Ovary (tissue), 3 donors: ENCODE measurements at regions not wholly inside any gene's neighbourhood (a gene's known extent, or its start where the extent isn't known, plus 50 kb on each side); places are given as distances from the start of the nearest gene placed in this dataset.

Experiments
- EP300 ChIP-seq: sonication (generic); formaldehyde crosslinking; IDR thresholded peaks from one replicate; pipeline ENCODE4 v1.6.1; 2017; ENCODE audit warnings: antibody characterized with exemption
- POLR2A ChIP-seq: fragments of 450-650 bp; IDR thresholded peaks from one replicate; pipeline ENCODE4 v1.6.1; 2017; ENCODE audit warnings: antibody characterized with exemption, mild to moderate bottlenecking, moderate library complexity
- TF ChIP-seq, protein P1 (sequence below), 3 donors: fragments of 450-650 bp in 2 of 3; fragments of 200-600 bp in 1 of 3; IDR thresholded peaks; one replicate each; pipeline versions ENCODE4 v1.5.1 to v1.8.0; 2016 to 2022; ENCODE audit warnings: antibody characterized with exemption in 3 of 3, mild to moderate bottlenecking in 1 of 3
- donor health status: DM: no; HTN: no; CAD: no.

DNA sequence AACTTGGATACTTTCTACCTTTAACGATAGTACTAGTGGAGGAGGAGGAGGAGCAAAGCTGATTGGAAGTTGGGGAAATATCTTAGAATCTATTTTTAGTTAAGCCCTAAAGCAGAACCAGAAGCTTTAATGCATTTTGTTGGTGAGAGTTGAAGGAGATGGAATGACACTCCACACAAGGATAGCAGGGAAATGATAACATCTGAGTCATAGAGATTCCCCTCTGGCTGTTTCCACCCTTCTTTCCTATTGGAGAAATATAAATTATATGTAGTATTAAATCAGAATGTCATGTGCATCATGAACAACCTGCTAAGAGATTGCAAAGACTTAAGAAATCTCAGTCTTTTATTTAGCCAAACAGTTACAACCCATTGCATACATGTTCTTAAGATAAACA, 1357.7 kb downstream of the NCAM2 start:
- TF ChIP-seq POLR2A, result no peak
- TF ChIP-seq, protein P1, sequence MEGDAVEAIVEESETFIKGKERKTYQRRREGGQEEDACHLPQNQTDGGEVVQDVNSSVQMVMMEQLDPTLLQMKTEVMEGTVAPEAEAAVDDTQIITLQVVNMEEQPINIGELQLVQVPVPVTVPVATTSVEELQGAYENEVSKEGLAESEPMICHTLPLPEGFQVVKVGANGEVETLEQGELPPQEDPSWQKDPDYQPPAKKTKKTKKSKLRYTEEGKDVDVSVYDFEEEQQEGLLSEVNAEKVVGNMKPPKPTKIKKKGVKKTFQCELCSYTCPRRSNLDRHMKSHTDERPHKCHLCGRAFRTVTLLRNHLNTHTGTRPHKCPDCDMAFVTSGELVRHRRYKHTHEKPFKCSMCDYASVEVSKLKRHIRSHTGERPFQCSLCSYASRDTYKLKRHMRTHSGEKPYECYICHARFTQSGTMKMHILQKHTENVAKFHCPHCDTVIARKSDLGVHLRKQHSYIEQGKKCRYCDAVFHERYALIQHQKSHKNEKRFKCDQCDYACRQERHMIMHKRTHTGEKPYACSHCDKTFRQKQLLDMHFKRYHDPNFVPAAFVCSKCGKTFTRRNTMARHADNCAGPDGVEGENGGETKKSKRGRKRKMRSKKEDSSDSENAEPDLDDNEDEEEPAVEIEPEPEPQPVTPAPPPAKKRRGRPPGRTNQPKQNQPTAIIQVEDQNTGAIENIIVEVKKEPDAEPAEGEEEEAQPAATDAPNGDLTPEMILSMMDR (IDR thresholded peaks at IDR 0.05), result no peak
- no peak for TF ChIP-seq EP300
